Panc1 (cell line): ENCODE measurements at regions not wholly inside any gene's neighbourhood (a gene's known extent, or its start where the extent isn't known, plus 50 kb on each side); places are given as distances from the start of the nearest gene placed in this dataset.

Source experiments
- ATAC-seq: fragments of 200-7000 bp; cut with Tn5 transposase; 2 replicates; pipeline ENCODE4 v1.9.1; 2020; ENCODE audit warnings: mild to moderate bottlenecking, moderate library complexity
- BruUV-seq: library from RNA; stranded (reverse); fragments of 400-500 nt; replicated peaks from 2 replicates; lab custom pipeline; 2021; lab: Mats Ljungman, UMichigan
- CTCF ChIA-PET: fragments of 300-600 bp; sonication (Branson Sonifier 250); formaldehyde crosslinking; loops from one replicate; lab custom pipeline; 2022; ENCODE audit warnings: antibody characterized with exemption; lab: Charles Lee
- POLR2A ChIA-PET: fragments of 300-600 bp; sonication (Branson Sonifier 250); formaldehyde crosslinking; loops from one replicate; lab custom pipeline; 2022; ENCODE audit warnings: antibody characterized with exemption; lab: Charles Lee
- DNase-seq: peaks from one replicate; pipeline ENCODE4 v3.0.0-alpha.2; 2010; ENCODE audit warnings: low read depth, low spot score
- H3K27ac ChIP-seq: 2 replicates; pipeline ENCODE4 v1.5.1; 2011; ENCODE audit warnings: mild to moderate bottlenecking, low read length, inconsistent platforms
- H3K27me3 ChIP-seq: fragments of 200-500 bp; sonication (Bioruptor generic); 2 replicates; pipeline ENCODE4 v1.6.0; 2014; ENCODE audit warnings: low read length, inconsistent platforms; ENCODE audit not compliant: control insufficient read depth, insufficient read depth
- H3K36me3 ChIP-seq: fragments of 200-500 bp; sonication (Bioruptor generic); 2 replicates; pipeline ENCODE4 v1.5.1; 2014; ENCODE audit warnings: inconsistent platforms, mild to moderate bottlenecking, low read length, moderate library complexity; ENCODE audit not compliant: control insufficient read depth, insufficient read depth
- H3K4me1 ChIP-seq: 2 replicates; pipeline ENCODE4 v1.5.1; 2011; ENCODE audit warnings: inconsistent platforms, mild to moderate bottlenecking, low read length, moderate library complexity; ENCODE audit not compliant: control insufficient read depth, insufficient read depth
- H3K4me3 ChIP-seq, 2 experiments: 2 replicates each; pipeline ENCODE4 v1.5.1; 2011 to 2012; ENCODE audit warnings: low read depth in 2 of 2, low read length in 2 of 2, mild to moderate bottlenecking in 2 of 2, inconsistent platforms in 1 of 2, moderate library complexity in 1 of 2
- H3K9me3 ChIP-seq: fragments of 200-500 bp; sonication (Bioruptor generic); 2 replicates; pipeline ENCODE4 v1.5.1; 2014; ENCODE audit warnings: low read depth, mild to moderate bottlenecking, inconsistent platforms, low read length, moderate library complexity; ENCODE audit not compliant: control insufficient read depth, insufficient read depth
- CTCF ChIP-seq: fragments of 450-650 bp; IDR thresholded peaks from 2 replicates; pipeline ENCODE4 v1.5.1; 2017; ENCODE audit warnings: mild to moderate bottlenecking
- POLR2AphosphoS5 ChIP-seq: IDR thresholded peaks from 2 replicates; pipeline ENCODE4 v1.6.1; 2012; ENCODE audit warnings: mild to moderate bottlenecking, low read depth, low read length, moderate library complexity
- REST ChIP-seq, 2 experiments: IDR thresholded peaks; 2 replicates each; pipeline ENCODE4 v1.6.1; 2011 to 2012; ENCODE audit warnings: low read depth in 2 of 2, control low read depth in 1 of 2, low read length in 1 of 2, mild to moderate bottlenecking in 1 of 2, moderate library complexity in 1 of 2; ENCODE audit not compliant: insufficient read depth in 1 of 2
- SIN3A ChIP-seq: IDR thresholded peaks from 2 replicates; pipeline ENCODE4 v1.6.1; 2012; ENCODE audit warnings: low read depth, mild to moderate bottlenecking, low read length, moderate library complexity, borderline replicate concordance; ENCODE audit not compliant: insufficient read depth
- TCF7L2 ChIP-seq: IDR thresholded peaks from 2 replicates; pipeline ENCODE4 v1.6.1; 2011; ENCODE audit warnings: mild to moderate bottlenecking, low read depth, low read length, inconsistent platforms
- in situ Hi-C: cut with HindIII; loops from 2 replicates; pipeline ENCODE4 v1.10.0; 2016; ENCODE audit warnings: low sequenced_read_pairs, low pct_unique_long_range_greater_than_20kb
- intact Hi-C: fragments of 100-400 bp; cut with micrococcal nuclease; formaldehyde crosslinking; loops from one replicate; pipeline ENCODE4 v1.10.0; 2022; ENCODE audit not compliant: unreplicated experiment

GRCh38 chr10:2905851-2906250 is 161.5 kb upstream of the PFKP start:
- Histone ChIP-seq H3K4me1 (no peaks in the 10 kb centered on the region), H3K9me3 (no peaks in the 10 kb centered on the region), H3K27me3 (peaks cover 4% of the 10 kb centered on the region; the same call in 1 of the 2 replicates), H3K27ac (no peak overlapping the region), H3K4me3 (no peak overlapping the region), H3K36me3 (no peaks in the 10 kb centered on the region)
- no TSS peak for BruUV-seq
- POLR2A ChIA-PET: no interaction called here
- no peak for DNase-seq
- CTCF ChIA-PET: no interaction called here
- intact Hi-C loops: no loop called here
- no peak for TF ChIP-seq TCF7L2
- no peak for TF ChIP-seq CTCF
- no peak for TF ChIP-seq POLR2AphosphoS5
- no peak for TF ChIP-seq SIN3A
- TF ChIP-seq REST (IDR thresholded peaks at IDR 0.05; ENCODE audit: insufficient read depth in 1 of 2, low read depth in 2 of 2, low read length in 1 of 2): no peak
- in situ Hi-C loops: no loop called here
- no peak for ATAC-seq

- ChIA-PET POLR2A (no interaction called here), CTCF (no interaction called here)
- TF ChIP-seq CTCF (no peak), REST (IDR thresholded peaks at IDR 0.05; ENCODE audit: insufficient read depth in 1 of 2, low read depth in 2 of 2, low read length in 1 of 2) (no peak), TCF7L2 (no peak), POLR2AphosphoS5 (no peak), SIN3A (no peak)
- intact Hi-C loops (no loop called here), in situ Hi-C loops (no loop called here)
- ATAC-seq: no peak
- Histone ChIP-seq H3K27ac (no peak overlapping the region), H3K4me3 (no peak overlapping the region), H3K4me1 (no peaks in the 10 kb centered on the region), H3K9me3 (no peaks in the 10 kb centered on the region), H3K36me3 (no peaks in the 10 kb centered on the region), H3K27me3 (peaks cover 4% of the 10 kb centered on the region; the same call in 1 of the 2 replicates)
- BruUV-seq: no TSS peak
- no peak for DNase-seq
These were observed 166.8 kb upstream of the PFKP start for GRCh38 chr10:2900530-2900929.
